Panc1 (cell line): ENCODE measurements at regions not wholly inside any gene's neighbourhood (a gene's known extent, or its start where the extent isn't known, plus 50 kb on each side); places are given as distances from the start of the nearest gene placed in this dataset.

Experiments
- ATAC-seq: fragments of 200-7000 bp; cut with Tn5 transposase; 2 replicates; pipeline ENCODE4 v1.9.1; 2020; ENCODE audit warnings: mild to moderate bottlenecking, moderate library complexity
- BruUV-seq: library from RNA; stranded (reverse); fragments of 400-500 nt; replicated peaks from 2 replicates; lab custom pipeline; 2021; lab: Mats Ljungman, UMichigan
- CTCF ChIA-PET: fragments of 300-600 bp; sonication (Branson Sonifier 250); formaldehyde crosslinking; loops from one replicate; lab custom pipeline; 2022; ENCODE audit warnings: antibody characterized with exemption; lab: Charles Lee
- POLR2A ChIA-PET: fragments of 300-600 bp; sonication (Branson Sonifier 250); formaldehyde crosslinking; loops from one replicate; lab custom pipeline; 2022; ENCODE audit warnings: antibody characterized with exemption; lab: Charles Lee
- DNase-seq: peaks from one replicate; pipeline ENCODE4 v3.0.0-alpha.2; 2010; ENCODE audit warnings: low read depth, low spot score
- H3K27ac ChIP-seq: 2 replicates; pipeline ENCODE4 v1.5.1; 2011; ENCODE audit warnings: mild to moderate bottlenecking, low read length, inconsistent platforms
- H3K27me3 ChIP-seq: fragments of 200-500 bp; sonication (Bioruptor generic); 2 replicates; pipeline ENCODE4 v1.6.0; 2014; ENCODE audit warnings: low read length, inconsistent platforms; ENCODE audit not compliant: control insufficient read depth, insufficient read depth
- H3K36me3 ChIP-seq: fragments of 200-500 bp; sonication (Bioruptor generic); 2 replicates; pipeline ENCODE4 v1.5.1; 2014; ENCODE audit warnings: inconsistent platforms, mild to moderate bottlenecking, low read length, moderate library complexity; ENCODE audit not compliant: control insufficient read depth, insufficient read depth
- H3K4me1 ChIP-seq: 2 replicates; pipeline ENCODE4 v1.5.1; 2011; ENCODE audit warnings: inconsistent platforms, mild to moderate bottlenecking, low read length, moderate library complexity; ENCODE audit not compliant: control insufficient read depth, insufficient read depth
- H3K4me3 ChIP-seq, 2 experiments: 2 replicates each; pipeline ENCODE4 v1.5.1; 2011 to 2012; ENCODE audit warnings: low read depth in 2 of 2, low read length in 2 of 2, mild to moderate bottlenecking in 2 of 2, inconsistent platforms in 1 of 2, moderate library complexity in 1 of 2
- H3K9me3 ChIP-seq: fragments of 200-500 bp; sonication (Bioruptor generic); 2 replicates; pipeline ENCODE4 v1.5.1; 2014; ENCODE audit warnings: low read depth, mild to moderate bottlenecking, inconsistent platforms, low read length, moderate library complexity; ENCODE audit not compliant: control insufficient read depth, insufficient read depth
- POLR2AphosphoS5 ChIP-seq: IDR thresholded peaks from 2 replicates; pipeline ENCODE4 v1.6.1; 2012; ENCODE audit warnings: mild to moderate bottlenecking, low read depth, low read length, moderate library complexity
- SIN3A ChIP-seq: IDR thresholded peaks from 2 replicates; pipeline ENCODE4 v1.6.1; 2012; ENCODE audit warnings: low read depth, mild to moderate bottlenecking, low read length, moderate library complexity, borderline replicate concordance; ENCODE audit not compliant: insufficient read depth
- TCF7L2 ChIP-seq: IDR thresholded peaks from 2 replicates; pipeline ENCODE4 v1.6.1; 2011; ENCODE audit warnings: mild to moderate bottlenecking, low read depth, low read length, inconsistent platforms
- in situ Hi-C: cut with HindIII; loops from 2 replicates; pipeline ENCODE4 v1.10.0; 2016; ENCODE audit warnings: low sequenced_read_pairs, low pct_unique_long_range_greater_than_20kb
- intact Hi-C: fragments of 100-400 bp; cut with micrococcal nuclease; formaldehyde crosslinking; loops from one replicate; pipeline ENCODE4 v1.10.0; 2022; ENCODE audit not compliant: unreplicated experiment
- TF ChIP-seq, protein P1 (sequence below): fragments of 450-650 bp; IDR thresholded peaks from 2 replicates; pipeline ENCODE4 v1.5.1; 2017; ENCODE audit warnings: mild to moderate bottlenecking
- TF ChIP-seq, protein P2 (sequence below), 2 experiments: IDR thresholded peaks; 2 replicates each; pipeline ENCODE4 v1.6.1; 2011 to 2012; ENCODE audit warnings: low read depth in 2 of 2, control low read depth in 1 of 2, low read length in 1 of 2, mild to moderate bottlenecking in 1 of 2, moderate library complexity in 1 of 2; ENCODE audit not compliant: insufficient read depth in 1 of 2

DNA sequence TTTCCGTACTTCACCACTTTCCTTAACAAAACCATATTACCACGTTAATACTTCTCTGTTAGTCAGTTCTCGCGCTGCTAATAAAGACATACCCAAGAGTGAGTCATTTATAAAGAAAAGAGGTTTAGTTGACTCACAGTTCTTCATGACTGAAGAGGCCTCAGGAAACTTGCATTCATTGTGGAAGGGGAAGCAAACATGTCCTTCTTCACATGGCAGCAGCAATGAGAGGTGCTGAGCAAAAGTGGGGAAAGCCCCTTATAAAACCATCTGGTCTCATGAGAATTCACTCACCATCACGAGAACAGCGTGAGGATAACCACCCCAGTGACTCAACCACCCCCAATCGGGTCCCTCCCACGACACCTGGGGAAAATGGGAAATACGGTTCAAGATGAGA lies 289.8 kb upstream of the CLNK start:
- intact Hi-C loops (no loop called here), in situ Hi-C loops (no loop called here)
- ATAC-seq (no peak), DNase-seq (no peak)
- ChIA-PET POLR2A (no interaction called here), CTCF (no interaction called here)
- H3K4me1 ChIP-seq, result no peaks in the 10 kb centered on the region
- no peaks in the 10 kb centered on the region for H3K36me3 ChIP-seq
- no peak overlapping the region for H3K27ac ChIP-seq
- no peak overlapping the region for H3K4me3 ChIP-seq
- no peaks in the 10 kb centered on the region for H3K27me3 ChIP-seq
- BruUV-seq, result no TSS peak
- no peaks in the 10 kb centered on the region for H3K9me3 ChIP-seq
- TF ChIP-seq, protein P1, sequence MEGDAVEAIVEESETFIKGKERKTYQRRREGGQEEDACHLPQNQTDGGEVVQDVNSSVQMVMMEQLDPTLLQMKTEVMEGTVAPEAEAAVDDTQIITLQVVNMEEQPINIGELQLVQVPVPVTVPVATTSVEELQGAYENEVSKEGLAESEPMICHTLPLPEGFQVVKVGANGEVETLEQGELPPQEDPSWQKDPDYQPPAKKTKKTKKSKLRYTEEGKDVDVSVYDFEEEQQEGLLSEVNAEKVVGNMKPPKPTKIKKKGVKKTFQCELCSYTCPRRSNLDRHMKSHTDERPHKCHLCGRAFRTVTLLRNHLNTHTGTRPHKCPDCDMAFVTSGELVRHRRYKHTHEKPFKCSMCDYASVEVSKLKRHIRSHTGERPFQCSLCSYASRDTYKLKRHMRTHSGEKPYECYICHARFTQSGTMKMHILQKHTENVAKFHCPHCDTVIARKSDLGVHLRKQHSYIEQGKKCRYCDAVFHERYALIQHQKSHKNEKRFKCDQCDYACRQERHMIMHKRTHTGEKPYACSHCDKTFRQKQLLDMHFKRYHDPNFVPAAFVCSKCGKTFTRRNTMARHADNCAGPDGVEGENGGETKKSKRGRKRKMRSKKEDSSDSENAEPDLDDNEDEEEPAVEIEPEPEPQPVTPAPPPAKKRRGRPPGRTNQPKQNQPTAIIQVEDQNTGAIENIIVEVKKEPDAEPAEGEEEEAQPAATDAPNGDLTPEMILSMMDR, result no peak
- TF ChIP-seq SIN3A (no peak), POLR2AphosphoS5 (no peak), TCF7L2 (no peak)
- TF ChIP-seq, protein P2, sequence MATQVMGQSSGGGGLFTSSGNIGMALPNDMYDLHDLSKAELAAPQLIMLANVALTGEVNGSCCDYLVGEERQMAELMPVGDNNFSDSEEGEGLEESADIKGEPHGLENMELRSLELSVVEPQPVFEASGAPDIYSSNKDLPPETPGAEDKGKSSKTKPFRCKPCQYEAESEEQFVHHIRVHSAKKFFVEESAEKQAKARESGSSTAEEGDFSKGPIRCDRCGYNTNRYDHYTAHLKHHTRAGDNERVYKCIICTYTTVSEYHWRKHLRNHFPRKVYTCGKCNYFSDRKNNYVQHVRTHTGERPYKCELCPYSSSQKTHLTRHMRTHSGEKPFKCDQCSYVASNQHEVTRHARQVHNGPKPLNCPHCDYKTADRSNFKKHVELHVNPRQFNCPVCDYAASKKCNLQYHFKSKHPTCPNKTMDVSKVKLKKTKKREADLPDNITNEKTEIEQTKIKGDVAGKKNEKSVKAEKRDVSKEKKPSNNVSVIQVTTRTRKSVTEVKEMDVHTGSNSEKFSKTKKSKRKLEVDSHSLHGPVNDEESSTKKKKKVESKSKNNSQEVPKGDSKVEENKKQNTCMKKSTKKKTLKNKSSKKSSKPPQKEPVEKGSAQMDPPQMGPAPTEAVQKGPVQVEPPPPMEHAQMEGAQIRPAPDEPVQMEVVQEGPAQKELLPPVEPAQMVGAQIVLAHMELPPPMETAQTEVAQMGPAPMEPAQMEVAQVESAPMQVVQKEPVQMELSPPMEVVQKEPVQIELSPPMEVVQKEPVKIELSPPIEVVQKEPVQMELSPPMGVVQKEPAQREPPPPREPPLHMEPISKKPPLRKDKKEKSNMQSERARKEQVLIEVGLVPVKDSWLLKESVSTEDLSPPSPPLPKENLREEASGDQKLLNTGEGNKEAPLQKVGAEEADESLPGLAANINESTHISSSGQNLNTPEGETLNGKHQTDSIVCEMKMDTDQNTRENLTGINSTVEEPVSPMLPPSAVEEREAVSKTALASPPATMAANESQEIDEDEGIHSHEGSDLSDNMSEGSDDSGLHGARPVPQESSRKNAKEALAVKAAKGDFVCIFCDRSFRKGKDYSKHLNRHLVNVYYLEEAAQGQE (IDR thresholded peaks at IDR 0.05; ENCODE audit: insufficient read depth in 1 of 2, low read depth in 2 of 2, low read length in 1 of 2), result no peak

DNA sequence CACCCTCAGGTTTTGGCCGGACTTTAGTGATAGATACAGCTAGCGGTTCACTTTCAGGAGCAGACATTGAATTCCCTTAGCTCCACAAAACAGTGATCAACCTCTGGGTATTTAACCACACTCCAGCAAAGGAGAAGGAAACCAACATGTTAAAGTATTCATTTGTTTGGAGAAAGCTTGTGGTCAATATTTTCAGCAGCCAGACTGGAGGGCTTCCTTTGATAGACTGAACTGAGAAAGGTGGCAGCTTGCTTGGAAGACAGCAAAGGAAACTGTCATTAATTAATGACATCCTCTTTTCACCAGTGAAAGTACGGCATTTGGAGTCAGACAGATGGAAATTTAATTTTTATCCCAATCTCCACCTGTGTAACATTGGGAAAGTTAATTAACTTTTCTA lies 289.1 kb upstream of the CLNK start:
- no peak for ATAC-seq
- CTCF ChIA-PET, result interaction anchor here (0.7 kb wide), 1 partner anchor 286 kb away, joined by 3 read pairs; no protein-coding TSS in a partner anchor
- no peak for DNase-seq
- H3K4me1 ChIP-seq, result no peaks in the 10 kb centered on the region
- intact Hi-C loops (no loop called here), in situ Hi-C loops (no loop called here)
- POLR2A ChIA-PET, result no interaction called here
- no peaks in the 10 kb centered on the region for H3K27me3 ChIP-seq
- H3K9me3 ChIP-seq, result no peaks in the 10 kb centered on the region
- TF ChIP-seq TCF7L2 (no peak), SIN3A (no peak), POLR2AphosphoS5 (no peak)
- TF ChIP-seq, protein P1, result no peak
- TF ChIP-seq, protein P2 (IDR thresholded peaks at IDR 0.05; ENCODE audit: insufficient read depth in 1 of 2, low read depth in 2 of 2, low read length in 1 of 2), result no peak
- no peak overlapping the region for H3K4me3 ChIP-seq
- H3K36me3 ChIP-seq, result no peaks in the 10 kb centered on the region
- BruUV-seq, result no TSS peak
- H3K27ac ChIP-seq, result no peak overlapping the region
